ENCODE measurements at regions not wholly inside any gene's neighbourhood (a gene's known extent, or its start where the extent isn't known, plus 50 kb on each side); places are given as distances from the start of the nearest gene placed in this dataset.
"Not testable (repeated sequence)": the region's sequence is repeated elsewhere in the genome, so short reads cannot be mapped to it uniquely, and the experiment has no call there.

- Mint-ChIP-seq H3K36me3 (ENCODE audit: low read depth) (no peaks in the 10 kb centered on the region), H3K4me1 (no peaks in the 10 kb centered on the region), H3K9me3 (peaks cover 5% of the 10 kb centered on the region), H3K27ac (no peak overlapping the region), H3K4me3 (no peak overlapping the region), H3K27me3 (ENCODE audit: low read depth) (no peaks in the 10 kb centered on the region)
- TF ChIP-seq CTCF (IDR thresholded peaks at IDR 0.05; ENCODE audit: unreplicated experiment in 3 of 3) = no peak
Measured at GRCh38 chr6:141925001-141925400, 207.7 kb upstream of the GJE1 start.

- no peak for TF ChIP-seq CTCF (IDR thresholded peaks at IDR 0.05; ENCODE audit: unreplicated experiment in 3 of 3)
- Mint-ChIP-seq H3K27ac (no peak overlapping the region), H3K27me3 (ENCODE audit: low read depth) (no peaks in the 10 kb centered on the region), H3K4me1 (no peaks in the 10 kb centered on the region), H3K9me3 (peaks cover 5% of the 10 kb centered on the region), H3K36me3 (ENCODE audit: low read depth) (no peaks in the 10 kb centered on the region), H3K4me3 (no peak overlapping the region)
Measured at GRCh38 chr6:141922898-141923297, 209.8 kb upstream of the GJE1 start.

GRCh38 chr6:141916682-141917505, 215.8 kb upstream of the GJE1 start:
- not testable (repeated sequence) for H3K4me1 Mint-ChIP-seq, H3K4me3 Mint-ChIP-seq

GRCh38 chr6:141914646-141915045, 218.1 kb upstream of the GJE1 start:
- Mint-ChIP-seq H3K36me3 (ENCODE audit: low read depth) (no peaks in the 10 kb centered on the region), H3K27me3 (ENCODE audit: low read depth) (no peaks in the 10 kb centered on the region), H3K4me3 (no peak overlapping the region), H3K4me1 (no peaks in the 10 kb centered on the region), H3K9me3 (peaks cover 4% of the 10 kb centered on the region), H3K27ac (no peak overlapping the region)
- TF ChIP-seq CTCF (IDR thresholded peaks at IDR 0.05; ENCODE audit: unreplicated experiment in 3 of 3) = no peak

More at GRCh38 chr6:141916682-141917505, 215.8 kb upstream of the GJE1 start:
- H3K9me3 Mint-ChIP-seq; H3K27me3 Mint-ChIP-seq (ENCODE audit: low read depth); H3K36me3 Mint-ChIP-seq (ENCODE audit: low read depth); H3K27ac Mint-ChIP-seq: not testable (repeated sequence)

- no peaks in the 10 kb centered on the region for H3K36me3 Mint-ChIP-seq (ENCODE audit: low read depth)
- peaks cover 3% of the 10 kb centered on the region for H3K9me3 Mint-ChIP-seq
- TF ChIP-seq CTCF (IDR thresholded peaks at IDR 0.05; ENCODE audit: unreplicated experiment in 3 of 3) = no peak
- no peaks in the 10 kb centered on the region for H3K27me3 Mint-ChIP-seq (ENCODE audit: low read depth)
- H3K4me3 Mint-ChIP-seq = no peak overlapping the region
- H3K4me1 Mint-ChIP-seq = peaks cover 3% of the 10 kb centered on the region
- H3K27ac Mint-ChIP-seq = peak overlapping the region in 1 of 3 experiments; percentile 57
Measured at GRCh38 chr6:141906569-141907080, 226.1 kb upstream of the GJE1 start.

GRCh38 chr6:141890661-141891060, 242.1 kb upstream of the GJE1 start:
- H3K4me1 Mint-ChIP-seq = no peaks in the 10 kb centered on the region
- H3K4me3 Mint-ChIP-seq = no peak overlapping the region
- H3K27me3 Mint-ChIP-seq (ENCODE audit: low read depth) = peaks cover 5% of the 10 kb centered on the region
- TF ChIP-seq CTCF (IDR thresholded peaks at IDR 0.05; ENCODE audit: unreplicated experiment in 3 of 3) = no peak
- no peak overlapping the region for H3K27ac Mint-ChIP-seq
- no peaks in the 10 kb centered on the region for H3K36me3 Mint-ChIP-seq (ENCODE audit: low read depth)
- peaks cover 24% of the 10 kb centered on the region for H3K9me3 Mint-ChIP-seq

Measured in nephron (organoid).